ENCODE measurements at regions not wholly inside any gene's neighbourhood (a gene's known extent, or its start where the extent isn't known, plus 50 kb on each side); places are given as distances from the start of the nearest gene placed in this dataset.

DNA sequence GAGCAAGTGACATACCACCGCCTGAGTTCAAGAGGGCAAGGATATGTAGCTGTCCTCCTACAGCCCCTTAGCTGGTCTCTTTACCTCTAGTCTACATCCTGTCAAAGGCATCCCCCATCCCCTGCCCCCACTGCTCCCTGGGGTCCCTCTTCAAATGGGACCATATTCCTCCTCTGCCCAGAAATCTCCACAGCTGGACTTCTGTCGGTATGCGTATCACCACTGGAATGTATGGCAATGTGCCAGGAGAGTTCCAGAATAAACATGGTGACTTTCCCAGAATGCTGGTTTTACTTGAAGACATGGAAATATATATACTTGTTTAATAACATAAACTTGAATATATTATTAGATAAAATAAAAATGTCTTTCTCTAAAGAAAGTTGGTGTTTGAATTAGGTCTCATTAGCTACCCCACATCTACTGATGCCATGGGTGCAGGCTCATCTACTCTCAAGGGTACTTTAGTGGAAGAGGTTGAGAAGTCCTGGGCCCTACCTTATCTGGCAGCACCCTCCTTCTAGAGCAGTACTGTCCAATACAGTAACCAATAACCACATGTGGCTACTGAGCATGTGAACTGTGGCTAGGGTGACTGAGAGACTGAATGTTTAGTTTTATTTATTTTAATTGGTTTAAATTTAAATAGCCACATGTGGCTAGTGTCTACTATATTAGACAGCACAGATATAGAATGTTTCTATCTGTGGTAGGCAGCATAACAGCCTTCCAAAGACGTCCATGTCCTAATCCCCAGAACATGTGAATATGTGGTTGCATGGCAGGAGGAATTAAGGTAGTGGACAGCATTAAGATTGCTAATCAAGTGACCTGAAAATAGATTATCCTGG, 181.7 kb upstream of the SLC30A5 start:
- no peak for DNase-seq

- DNase-seq: no peak
These were observed 178.7 kb upstream of the SLC30A5 start for GRCh38 chr5:68915079-68915478.

DNA sequence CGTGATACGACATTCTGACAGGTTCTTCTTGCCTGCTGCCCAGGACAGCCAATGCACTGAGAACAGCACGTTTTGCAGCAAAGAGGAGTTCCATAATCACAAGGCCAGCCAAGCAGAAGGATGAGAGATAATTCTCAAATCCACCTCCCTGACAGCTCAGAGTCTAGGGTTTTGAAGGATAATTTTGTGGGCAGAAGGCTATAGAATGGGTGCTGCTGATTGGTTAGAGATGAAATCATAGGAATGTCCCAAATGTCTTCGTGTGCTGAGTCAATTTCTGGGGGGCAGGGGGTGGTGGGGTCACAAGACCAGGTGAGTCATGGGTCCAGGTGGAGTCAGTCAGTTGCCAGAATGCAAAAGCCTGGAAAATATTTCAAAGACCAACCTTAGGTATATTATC, 175.5 kb upstream of the SLC30A5 start:
- no peak for DNase-seq

- DNase-seq: no peak
These were observed 173.8 kb upstream of the SLC30A5 start for GRCh38 chr5:68919988-68920490.

DNA sequence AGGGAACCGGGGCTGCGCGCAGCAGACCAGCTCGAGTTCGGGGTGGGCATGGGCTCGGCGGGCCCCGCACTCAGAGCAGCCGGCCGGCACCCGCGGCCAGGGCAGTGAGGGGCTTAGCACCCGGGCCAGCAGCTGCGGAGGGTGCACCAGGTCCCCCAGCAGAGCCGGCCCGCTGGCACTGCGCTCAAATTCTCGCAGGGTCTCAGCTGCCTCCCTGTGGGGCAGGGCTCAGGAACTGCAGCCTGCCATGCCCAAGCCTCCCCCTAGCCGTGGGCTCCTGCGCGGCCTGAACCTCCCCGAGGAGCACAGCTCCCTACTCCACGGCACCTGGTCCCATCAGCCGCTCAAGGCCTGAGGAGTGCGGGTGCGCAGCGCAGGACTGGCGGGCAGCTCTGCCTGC, 172.9 kb upstream of the SLC30A5 start:
- no peak for DNase-seq

- no peak for DNase-seq
These were observed 171.4 kb upstream of the SLC30A5 start for GRCh38 chr5:68922172-68922987.

GRCh38 chr5:68924481-68925145, 169.2 kb upstream of the SLC30A5 start:
- DNase-seq: no peak

DNA sequence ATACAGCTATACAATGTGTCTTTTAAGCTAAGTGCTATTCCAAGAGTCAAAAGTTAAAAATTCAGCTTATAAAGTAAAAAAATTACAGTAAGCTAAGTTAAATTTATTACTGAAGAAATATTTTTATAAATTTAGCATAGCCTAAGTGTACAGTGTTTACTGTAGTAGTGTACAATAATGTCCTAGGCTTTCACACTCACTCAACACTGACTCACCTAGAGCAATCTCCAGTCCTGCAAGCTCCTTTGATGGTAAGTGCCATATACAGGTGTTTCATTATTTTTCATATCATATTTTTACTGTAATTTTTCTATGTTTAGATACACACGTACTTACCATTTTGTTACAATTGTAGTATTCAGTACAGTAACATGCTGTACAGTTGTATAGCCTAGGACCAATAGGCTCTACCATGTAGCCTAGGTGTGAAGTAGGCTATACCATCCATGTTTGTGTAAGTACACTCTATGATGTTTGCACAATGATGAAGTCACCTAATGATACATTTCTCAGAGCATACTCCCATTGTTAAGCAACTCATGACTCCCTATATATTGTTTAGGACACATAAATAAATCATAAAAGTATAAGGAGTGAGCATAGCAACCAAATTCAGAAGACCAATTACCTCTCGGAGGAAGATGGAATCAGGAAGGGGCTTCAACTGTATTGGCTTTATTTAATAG, 165.1 kb upstream of the SLC30A5 start:
- DNase-seq: no peak

GRCh38 chr5:68930139-68930538, 163.7 kb upstream of the SLC30A5 start:
- no peak for DNase-seq

GRCh38 chr5:68932830-68933434, 160.9 kb upstream of the SLC30A5 start:
- no peak for DNase-seq

- DNase-seq: no peak
These were observed 151.6 kb upstream of the SLC30A5 start for GRCh38 chr5:68942169-68942568.

- no peak for DNase-seq
These were observed 147.1 kb upstream of the SLC30A5 start for GRCh38 chr5:68946728-68947127.

DNA sequence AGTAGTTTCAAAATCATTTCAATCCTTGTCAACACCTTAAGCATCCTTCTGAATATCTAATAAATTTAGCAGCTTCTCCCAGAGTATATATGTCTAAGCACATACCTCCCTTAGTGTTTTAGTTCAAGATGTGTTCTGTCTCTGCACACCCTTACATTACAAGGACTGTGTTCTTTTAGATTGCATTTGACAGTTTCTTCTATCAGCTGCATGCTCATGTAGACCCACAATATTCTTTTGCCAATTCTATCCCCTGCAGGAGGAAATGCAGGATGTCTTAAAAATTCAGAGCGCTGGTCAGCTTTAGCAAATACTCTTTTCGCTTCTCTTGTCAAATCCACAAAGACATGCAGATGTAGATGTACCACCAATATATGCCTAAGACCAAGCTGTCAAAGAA, 145.8 kb upstream of the SLC30A5 start:
- DNase-seq: no peak

- no peak for DNase-seq
These were observed 144.6 kb upstream of the SLC30A5 start for GRCh38 chr5:68949256-68949655.

DNA sequence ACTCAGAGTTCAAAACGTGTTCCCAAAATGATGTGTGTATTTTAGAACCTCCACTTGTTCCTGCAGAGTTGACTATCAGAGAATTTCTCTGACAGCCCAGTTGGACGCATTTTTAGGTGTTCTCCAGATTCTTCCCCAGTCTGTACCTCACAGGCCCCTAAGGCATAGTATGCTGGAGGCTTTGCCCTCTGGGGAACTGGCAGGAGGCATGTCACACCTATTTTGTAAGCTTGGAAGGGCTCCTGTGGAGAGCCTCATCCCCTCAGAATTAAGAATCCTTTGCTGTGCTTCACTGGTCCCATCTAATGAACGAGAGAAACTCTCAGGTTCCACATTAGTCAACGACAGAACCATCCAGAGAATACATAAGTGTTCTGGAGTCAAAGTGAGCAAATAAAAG, 144.1 kb upstream of the SLC30A5 start:
- no peak for DNase-seq

GRCh38 chr5:68950125-68950524, 143.7 kb upstream of the SLC30A5 start:
- no peak for DNase-seq

GRCh38 chr5:68950930-68951329, 142.9 kb upstream of the SLC30A5 start:
- DNase-seq: no peak

- no peak for DNase-seq
These were observed 140.5 kb upstream of the SLC30A5 start for GRCh38 chr5:68953231-68953874.

- no peak for DNase-seq
These were observed 139.8 kb upstream of the SLC30A5 start for GRCh38 chr5:68953875-68954617.

GRCh38 chr5:68954618-68954910, 139.2 kb upstream of the SLC30A5 start:
- DNase-seq: no peak

- no peak for DNase-seq
These were observed 136.2 kb upstream of the SLC30A5 start for GRCh38 chr5:68957591-68957990.
